ENCODE measurements at regions not wholly inside any gene's neighbourhood (a gene's known extent, or its start where the extent isn't known, plus 50 kb on each side); places are given as distances from the start of the nearest gene placed in this dataset.
"Not testable (repeated sequence)": the region's sequence is repeated elsewhere in the genome, so short reads cannot be mapped to it uniquely, and the experiment has no call there.

DNA sequence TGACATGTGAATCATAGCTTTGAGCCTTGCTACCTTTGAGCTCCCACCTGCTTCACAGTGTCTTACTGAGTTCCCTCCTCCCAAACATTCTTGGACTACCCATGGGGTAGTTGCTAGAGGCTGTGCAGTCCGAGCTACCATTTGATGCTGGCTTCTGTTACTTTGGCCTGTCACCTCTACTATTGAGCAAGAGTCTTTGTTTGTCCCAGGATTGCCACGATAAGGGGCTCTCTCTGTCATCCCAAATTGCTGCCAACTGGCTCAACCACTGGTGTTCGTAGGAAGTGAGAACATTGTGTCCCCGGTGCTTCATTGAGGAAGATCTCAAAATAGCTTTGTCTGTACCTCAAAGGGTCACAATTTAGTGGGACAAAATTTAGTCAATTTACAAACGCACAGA, 59.1 kb upstream of the PAX8 start:
- DNase-seq (ENCODE audit: low read depth): no peak

DNA sequence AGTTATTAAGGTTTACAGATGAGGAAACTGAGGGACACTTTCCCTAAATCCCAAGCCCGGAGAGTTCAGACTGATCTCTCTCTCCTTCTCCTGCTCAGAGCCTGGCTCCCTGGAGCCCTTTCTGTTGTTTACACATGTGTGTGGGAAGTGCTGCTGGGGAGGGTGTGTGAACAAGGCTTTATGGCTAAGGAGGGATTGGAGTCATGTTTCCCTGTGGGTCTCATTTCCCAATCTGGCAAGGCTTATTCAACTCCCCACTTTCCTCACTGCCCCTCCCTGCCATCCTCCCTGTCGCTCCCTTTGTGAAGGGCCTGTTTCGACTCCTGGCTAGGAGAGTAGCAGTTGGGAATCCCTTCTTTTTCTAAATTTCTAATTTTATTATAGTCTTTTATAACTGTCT, 57.3 kb upstream of the PAX8 start:
- not testable (repeated sequence) for DNase-seq (ENCODE audit: low read depth)

DNA sequence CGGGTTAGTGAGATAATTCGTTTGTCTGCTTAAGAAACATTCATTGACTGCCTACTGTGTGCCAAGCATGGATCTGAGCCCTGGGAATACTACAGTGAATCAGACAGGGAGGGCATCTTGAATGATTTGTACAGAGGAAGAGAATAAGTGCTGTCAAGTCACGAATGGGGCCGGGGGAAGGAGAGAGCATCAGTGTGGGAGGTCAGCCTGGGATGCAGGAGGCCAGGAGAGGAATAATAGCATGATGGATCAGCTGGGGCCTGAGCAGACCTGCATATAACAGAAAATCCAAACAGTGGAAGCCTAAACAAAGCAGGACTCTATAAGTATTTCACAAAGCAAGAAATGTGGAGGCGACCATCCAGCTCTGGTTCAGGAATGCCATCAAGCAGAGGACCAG, 55.4 kb upstream of the PAX8 start:
- no peak for DNase-seq (ENCODE audit: low read depth)

DNA sequence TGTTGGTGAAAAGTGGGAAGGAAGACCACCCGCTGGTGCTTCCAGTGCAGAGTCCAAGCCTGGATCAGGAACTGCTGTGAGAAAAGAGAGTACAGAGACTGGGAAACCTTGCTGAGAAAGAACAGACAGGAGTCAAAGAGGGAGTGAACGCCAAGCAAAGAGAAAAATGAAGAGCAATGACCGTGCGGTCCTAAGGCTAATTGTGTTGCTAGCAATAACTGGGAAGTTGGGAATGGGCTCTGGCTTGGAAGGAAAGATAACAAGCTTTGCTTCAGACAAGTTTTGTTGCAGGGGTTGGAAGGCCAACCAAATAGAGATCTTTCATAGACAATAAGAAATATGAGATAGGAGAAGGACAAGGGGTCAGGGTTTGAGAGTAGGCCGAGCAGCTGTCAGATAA, 55.0 kb upstream of the PAX8 start:
- DNase-seq (ENCODE audit: low read depth): not testable (repeated sequence)

DNA sequence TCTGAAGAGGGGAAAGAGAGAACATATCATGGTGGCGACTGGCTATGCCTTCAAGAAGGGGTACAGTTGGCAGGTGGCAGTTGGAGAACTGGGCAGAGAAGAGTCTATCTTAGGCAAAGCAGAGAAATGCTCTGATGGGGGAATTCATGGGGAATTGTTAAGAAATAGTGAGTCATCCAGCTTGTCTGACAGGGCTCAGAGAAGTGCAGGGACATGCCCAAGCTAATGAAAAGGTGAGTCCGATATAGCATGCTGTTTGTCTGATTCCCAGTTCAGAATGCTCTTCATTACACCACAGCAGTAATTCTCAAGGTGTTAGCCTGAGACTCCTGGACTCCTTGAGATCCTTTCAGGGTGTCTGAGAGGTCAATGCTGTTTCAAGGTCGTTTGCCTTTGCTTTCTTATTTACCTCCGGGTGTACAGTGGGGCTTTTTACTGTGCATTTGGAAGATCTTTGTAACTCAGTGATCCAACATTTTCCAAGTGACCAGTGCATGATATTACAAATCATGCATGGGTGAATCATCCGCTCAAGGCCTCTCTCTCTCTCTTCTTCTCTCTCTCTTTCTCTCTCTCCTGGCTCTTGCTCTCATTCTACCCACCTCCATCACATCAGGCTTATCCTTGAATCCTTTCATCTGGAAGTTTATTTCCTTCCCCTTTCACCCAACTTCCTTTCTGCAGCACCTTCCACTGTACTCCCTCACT, 51.5 kb upstream of the PAX8 start:
- not testable (repeated sequence) for DNase-seq (ENCODE audit: low read depth)

DNA sequence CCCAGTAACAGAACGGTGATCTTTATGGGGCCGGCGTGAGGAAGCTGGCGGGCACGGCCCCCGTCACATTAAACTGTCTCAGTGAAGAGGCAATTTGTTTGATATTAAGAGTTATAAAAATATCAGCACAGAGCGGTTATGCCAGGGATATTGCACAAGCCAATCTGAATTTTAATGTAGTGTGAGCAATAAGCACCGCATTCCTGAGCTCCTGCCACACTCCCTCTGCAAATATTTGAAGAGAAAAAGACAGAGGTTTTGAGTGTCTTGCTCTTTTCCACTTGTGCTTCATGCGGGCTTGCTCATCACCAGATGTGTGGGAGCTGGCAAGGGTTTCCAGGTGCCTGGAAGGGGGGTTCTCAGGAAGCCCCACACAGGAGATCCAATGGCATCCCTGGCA, 50.3 kb upstream of the PAX8 start:
- not testable (repeated sequence) for DNase-seq (ENCODE audit: low read depth)

DNA sequence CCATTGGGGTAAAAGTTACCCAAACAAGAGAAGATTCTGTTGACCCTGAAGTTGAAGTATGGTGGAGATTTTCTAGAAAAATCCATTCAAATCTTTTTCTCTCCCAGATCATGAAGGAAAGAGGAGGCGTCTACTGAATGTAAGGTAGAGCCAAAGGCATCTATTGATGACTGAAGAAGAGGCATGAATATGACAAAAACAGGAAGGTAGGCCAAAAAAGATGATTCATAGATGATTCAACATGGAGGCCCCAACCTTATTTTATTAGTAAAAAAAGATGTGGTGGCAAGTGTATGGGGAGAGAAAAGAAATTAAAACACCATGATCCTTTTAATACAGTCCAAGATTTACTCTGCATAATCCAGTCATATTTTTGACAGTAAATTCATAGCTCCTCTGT, 49.9 kb upstream of the PAX8 start:
- DNase-seq (ENCODE audit: low read depth): not testable (repeated sequence)
